PC-3 (cell line): ENCODE measurements at regions not wholly inside any gene's neighbourhood (a gene's known extent, or its start where the extent isn't known, plus 50 kb on each side); places are given as distances from the start of the nearest gene placed in this dataset.

Experiments used
- EZH2phosphoT487 ChIP-seq: fragments of 300-600 bp; sonication (generic); IDR thresholded peaks from 2 replicates; pipeline ENCODE4 v1.6.1; 2018; ENCODE audit warnings: mild to moderate bottlenecking, antibody characterized with exemption, low read length, borderline replicate concordance
- TF ChIP-seq, protein P1 (sequence below): fragments of 300-600 bp; sonication (generic); conservative IDR thresholded peaks from 2 replicates; pipeline ENCODE4 v1.5.1; 2017; ENCODE audit warnings: antibody characterized with exemption, low read depth, mild to moderate bottlenecking, low read length

DNA sequence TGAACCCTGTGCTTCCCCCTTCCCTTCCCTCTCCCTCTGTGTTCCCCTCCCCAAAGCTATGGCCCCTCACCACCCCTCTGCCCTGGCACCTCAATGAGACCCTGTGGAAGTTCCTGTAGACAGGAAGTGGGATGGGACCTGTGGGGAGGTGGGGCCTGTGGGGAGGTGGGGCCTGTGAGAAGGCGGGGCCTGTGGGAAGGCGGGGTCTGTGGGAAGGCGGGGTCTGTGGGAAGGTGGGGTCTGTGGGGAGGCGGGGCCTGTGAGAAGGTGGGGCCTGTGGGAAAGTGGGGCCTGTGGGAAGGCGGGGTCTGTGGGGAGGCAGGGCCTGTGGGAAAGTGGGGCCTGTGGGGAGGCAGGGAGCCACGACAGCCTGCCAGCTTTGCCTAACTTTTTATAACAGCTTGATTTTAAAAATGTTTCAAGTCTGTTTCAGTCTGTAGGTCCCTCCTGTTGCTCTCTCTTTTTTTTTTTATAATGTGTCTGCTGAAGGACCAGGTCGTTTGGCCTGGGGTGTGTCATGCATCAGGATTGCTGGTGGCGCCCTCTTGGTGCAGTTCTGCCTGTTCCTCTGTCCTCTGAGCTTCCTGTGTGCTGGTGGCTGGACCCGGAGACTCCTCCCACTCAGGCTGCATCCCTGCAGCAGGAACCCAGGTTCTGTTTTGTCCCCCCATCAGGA, 70.5 kb upstream of the SLCO4A1 start:
- TF ChIP-seq, protein P1, sequence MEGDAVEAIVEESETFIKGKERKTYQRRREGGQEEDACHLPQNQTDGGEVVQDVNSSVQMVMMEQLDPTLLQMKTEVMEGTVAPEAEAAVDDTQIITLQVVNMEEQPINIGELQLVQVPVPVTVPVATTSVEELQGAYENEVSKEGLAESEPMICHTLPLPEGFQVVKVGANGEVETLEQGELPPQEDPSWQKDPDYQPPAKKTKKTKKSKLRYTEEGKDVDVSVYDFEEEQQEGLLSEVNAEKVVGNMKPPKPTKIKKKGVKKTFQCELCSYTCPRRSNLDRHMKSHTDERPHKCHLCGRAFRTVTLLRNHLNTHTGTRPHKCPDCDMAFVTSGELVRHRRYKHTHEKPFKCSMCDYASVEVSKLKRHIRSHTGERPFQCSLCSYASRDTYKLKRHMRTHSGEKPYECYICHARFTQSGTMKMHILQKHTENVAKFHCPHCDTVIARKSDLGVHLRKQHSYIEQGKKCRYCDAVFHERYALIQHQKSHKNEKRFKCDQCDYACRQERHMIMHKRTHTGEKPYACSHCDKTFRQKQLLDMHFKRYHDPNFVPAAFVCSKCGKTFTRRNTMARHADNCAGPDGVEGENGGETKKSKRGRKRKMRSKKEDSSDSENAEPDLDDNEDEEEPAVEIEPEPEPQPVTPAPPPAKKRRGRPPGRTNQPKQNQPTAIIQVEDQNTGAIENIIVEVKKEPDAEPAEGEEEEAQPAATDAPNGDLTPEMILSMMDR, result peak; percentile 45
- TF ChIP-seq EZH2phosphoT487, result no peak
